ENCODE measurements at regions not wholly inside any gene's neighbourhood (a gene's known extent, or its start where the extent isn't known, plus 50 kb on each side); places are given as distances from the start of the nearest gene placed in this dataset.

GRCh38 chr4:22593933-22594332 is 78.1 kb upstream of the ADGRA3 start:
- TF ChIP-seq NFIC (IDR thresholded peaks at IDR 0.05) (no peak), MAX (IDR thresholded peaks at IDR 0.05) (no peak), REST (IDR thresholded peaks at IDR 0.05; ENCODE audit: low read depth) (no peak)
